ENCODE measurements at regions not wholly inside any gene's neighbourhood (a gene's known extent, or its start where the extent isn't known, plus 50 kb on each side); places are given as distances from the start of the nearest gene placed in this dataset.

DNA sequence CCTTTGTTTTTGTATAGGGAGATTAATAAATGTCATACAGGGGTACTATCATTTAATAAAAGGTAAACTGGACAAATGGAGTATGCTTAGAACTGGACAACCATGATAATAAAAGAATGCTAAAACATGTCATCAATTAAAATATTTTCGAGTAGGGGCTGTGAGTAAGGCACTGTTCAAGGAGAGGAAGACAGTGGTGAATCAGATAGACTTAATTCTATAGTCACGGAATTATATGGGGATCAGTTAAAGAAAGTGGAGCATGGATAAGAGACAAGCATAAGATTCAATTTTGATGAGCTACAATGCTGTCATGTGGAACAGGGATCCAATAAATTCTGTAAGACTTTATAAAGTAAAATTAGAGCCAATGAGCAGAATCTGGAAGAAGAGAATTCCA, 104.5 kb downstream of the HMHB1 start:
- in situ Hi-C loops (cut with MboI; ENCODE audit: low pct_unique_long_range_greater_than_20kb, low sequenced_read_pairs, unreplicated experiment), result no loop called here
- no peak for DNase-seq (ENCODE audit: low spot score)
- TF ChIP-seq, protein P1, sequence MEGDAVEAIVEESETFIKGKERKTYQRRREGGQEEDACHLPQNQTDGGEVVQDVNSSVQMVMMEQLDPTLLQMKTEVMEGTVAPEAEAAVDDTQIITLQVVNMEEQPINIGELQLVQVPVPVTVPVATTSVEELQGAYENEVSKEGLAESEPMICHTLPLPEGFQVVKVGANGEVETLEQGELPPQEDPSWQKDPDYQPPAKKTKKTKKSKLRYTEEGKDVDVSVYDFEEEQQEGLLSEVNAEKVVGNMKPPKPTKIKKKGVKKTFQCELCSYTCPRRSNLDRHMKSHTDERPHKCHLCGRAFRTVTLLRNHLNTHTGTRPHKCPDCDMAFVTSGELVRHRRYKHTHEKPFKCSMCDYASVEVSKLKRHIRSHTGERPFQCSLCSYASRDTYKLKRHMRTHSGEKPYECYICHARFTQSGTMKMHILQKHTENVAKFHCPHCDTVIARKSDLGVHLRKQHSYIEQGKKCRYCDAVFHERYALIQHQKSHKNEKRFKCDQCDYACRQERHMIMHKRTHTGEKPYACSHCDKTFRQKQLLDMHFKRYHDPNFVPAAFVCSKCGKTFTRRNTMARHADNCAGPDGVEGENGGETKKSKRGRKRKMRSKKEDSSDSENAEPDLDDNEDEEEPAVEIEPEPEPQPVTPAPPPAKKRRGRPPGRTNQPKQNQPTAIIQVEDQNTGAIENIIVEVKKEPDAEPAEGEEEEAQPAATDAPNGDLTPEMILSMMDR (IDR thresholded peaks at IDR 0.05; ENCODE audit: extremely low read depth, insufficient read depth, missing control alignments), result no peak

DNA sequence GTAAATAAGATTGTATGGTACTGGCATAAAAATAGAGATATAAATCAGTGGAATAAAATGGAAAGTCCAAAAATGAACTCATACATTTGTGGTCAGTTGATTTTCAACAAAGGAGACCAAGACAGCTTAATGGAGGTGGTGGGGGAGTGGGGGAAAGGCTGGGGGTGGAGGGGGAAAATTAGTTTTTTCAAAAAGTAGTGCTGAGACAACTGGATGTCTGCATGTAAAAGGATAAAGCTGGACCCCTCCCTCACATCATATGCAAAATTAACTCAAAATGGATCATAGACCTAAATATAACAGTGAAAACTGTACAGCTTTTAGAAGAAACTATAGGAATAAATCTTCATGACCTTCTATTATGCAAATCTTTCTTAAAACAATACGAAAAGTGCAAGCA, 107.0 kb downstream of the HMHB1 start:
- TF ChIP-seq, protein P1 (IDR thresholded peaks at IDR 0.05; ENCODE audit: extremely low read depth, insufficient read depth, missing control alignments), result no peak
- in situ Hi-C loops (cut with MboI; ENCODE audit: low pct_unique_long_range_greater_than_20kb, low sequenced_read_pairs, unreplicated experiment), result no loop called here
- no peak for DNase-seq (ENCODE audit: low spot score)

DNA sequence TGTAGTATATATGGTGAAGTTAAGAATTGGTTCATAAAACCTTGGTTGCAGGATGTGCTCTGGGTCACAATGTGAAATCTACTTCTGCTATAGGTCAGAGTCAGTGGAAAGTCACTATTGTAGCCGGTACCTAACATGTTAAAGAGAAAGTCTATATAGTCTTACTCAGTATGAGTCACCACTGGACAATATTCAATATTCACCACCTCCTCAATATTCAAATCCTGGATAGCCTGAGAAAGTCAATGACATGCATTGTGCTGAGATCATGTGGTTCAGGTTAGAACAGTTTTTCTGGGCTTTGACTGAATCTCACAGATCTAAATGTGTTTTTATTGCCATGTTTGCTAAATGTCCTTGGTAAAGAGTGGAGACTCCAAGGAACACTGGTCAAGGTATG, 108.8 kb downstream of the HMHB1 start:
- in situ Hi-C loops (cut with MboI; ENCODE audit: low pct_unique_long_range_greater_than_20kb, low sequenced_read_pairs, unreplicated experiment), result no loop called here
- TF ChIP-seq, protein P1 (IDR thresholded peaks at IDR 0.05; ENCODE audit: extremely low read depth, insufficient read depth, missing control alignments), result no peak
- no peak for DNase-seq (ENCODE audit: low spot score)

DNA sequence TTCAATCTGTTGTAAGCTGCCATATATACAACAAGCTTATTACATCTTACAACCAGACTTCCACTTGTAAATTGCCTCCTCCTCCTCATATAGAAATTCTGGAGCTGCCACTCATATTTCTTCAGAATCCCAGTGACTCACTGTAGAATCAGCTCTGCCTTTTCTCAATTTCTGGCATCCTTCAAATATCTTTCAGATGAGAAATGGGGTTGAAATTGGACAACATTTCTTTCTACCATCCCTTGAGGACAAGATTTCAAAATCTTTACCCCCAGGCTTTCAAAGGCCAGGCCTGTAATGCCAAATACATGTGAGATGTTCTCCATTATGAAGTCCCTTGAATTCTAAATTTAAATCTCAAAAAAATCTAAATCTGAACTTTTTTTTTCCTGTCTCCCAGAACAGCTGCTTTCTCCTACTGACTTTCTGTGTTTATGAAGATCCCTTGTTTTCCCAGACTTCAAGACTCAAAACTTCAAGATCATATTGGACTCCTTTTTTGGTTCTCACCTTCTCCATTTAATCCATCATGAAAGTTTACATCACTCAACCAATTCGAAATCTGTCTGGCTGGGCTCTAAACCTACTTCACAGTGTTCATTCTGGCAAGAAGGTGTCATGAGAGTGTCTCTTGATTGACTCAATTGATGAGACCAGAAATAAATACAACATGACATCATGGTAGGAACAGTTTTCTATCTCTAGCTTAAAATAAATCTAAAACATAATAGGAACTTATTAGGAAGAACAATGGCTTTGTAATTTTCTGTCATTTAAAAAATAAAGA, 109.8 kb downstream of the HMHB1 start:
- in situ Hi-C loops (cut with MboI; ENCODE audit: low pct_unique_long_range_greater_than_20kb, low sequenced_read_pairs, unreplicated experiment), result no loop called here
- no peak for DNase-seq (ENCODE audit: low spot score)
- TF ChIP-seq, protein P1 (IDR thresholded peaks at IDR 0.05; ENCODE audit: extremely low read depth, insufficient read depth, missing control alignments), result no peak

DNA sequence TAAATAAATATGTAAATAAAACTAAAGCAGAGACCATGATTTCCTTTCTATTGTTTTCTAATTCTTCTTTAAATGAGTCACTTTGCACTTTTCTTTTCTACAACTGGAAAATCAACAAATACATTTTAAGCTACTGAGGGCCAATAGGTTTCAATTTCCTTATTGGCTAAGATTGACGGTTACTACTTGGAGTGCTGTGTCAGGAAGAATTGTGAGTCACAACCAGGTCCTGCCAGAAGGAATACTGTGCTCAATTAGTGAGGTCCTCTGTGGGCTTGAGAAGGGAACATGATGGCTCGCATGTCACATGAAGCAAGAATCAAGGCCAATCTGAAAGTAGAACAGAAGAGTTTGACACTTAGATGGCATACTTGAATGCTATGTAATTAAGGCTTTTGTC, 110.8 kb downstream of the HMHB1 start:
- in situ Hi-C loops (cut with MboI; ENCODE audit: low pct_unique_long_range_greater_than_20kb, low sequenced_read_pairs, unreplicated experiment), result no loop called here
- DNase-seq (ENCODE audit: low spot score), result no peak
- TF ChIP-seq, protein P1 (IDR thresholded peaks at IDR 0.05; ENCODE audit: extremely low read depth, insufficient read depth, missing control alignments), result no peak

DNA sequence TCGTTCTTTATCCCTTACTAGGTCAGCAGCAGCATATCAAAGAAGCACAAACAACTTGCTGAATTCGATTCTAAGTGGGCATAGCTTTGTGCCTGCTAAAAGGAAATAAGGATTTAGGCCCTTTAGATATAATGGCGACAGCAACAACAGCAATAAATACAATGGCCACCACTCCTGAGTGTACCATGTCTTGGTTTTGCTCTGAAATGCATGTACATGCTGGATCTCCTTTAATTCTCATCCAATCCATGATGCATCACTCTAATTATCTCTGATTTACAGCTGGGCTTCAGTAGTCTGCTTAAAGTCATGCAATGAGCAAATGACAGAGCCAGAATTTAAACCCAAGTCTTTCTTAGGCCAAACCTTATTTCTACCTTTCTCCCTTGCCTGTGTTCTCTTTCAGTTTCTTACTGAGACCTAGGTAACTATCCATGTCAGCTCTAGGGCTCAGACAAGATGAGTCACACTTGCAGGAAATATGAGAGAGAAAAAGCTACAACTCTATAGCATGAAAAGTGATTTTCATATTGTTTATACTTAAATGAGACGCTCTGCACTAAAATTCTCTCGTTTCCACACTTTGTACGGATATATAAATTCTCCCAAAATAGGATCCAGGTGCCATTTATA, 111.8 kb downstream of the HMHB1 start:
- in situ Hi-C loops (cut with MboI; ENCODE audit: low pct_unique_long_range_greater_than_20kb, low sequenced_read_pairs, unreplicated experiment), result no loop called here
- DNase-seq (ENCODE audit: low spot score), result peak; percentile 18
- TF ChIP-seq, protein P1 (IDR thresholded peaks at IDR 0.05; ENCODE audit: extremely low read depth, insufficient read depth, missing control alignments), result no peak
